PFSK-1 (cell line): ENCODE measurements at regions not wholly inside any gene's neighbourhood (a gene's known extent, or its start where the extent isn't known, plus 50 kb on each side); places are given as distances from the start of the nearest gene placed in this dataset.

ENCODE experiments used
- FOXP2 ChIP-seq: optimal IDR thresholded peaks from 2 replicates; pipeline ENCODE3; 2011; ENCODE audit warnings: borderline replicate concordance, control low read depth, inconsistent platforms; ENCODE audit not compliant: insufficient read depth; ENCODE audit errors: extremely low read length, extremely low read depth
- POLR2AphosphoS5 ChIP-seq: IDR thresholded peaks from 2 replicates; pipeline ENCODE4 v1.6.1; 2012; ENCODE audit warnings: low read depth, mild to moderate bottlenecking, control low read depth, low read length, moderate library complexity
- REST ChIP-seq, 2 experiments: IDR thresholded peaks; 2 replicates each; pipeline versions ENCODE4 v1.6.1 to v1.8.0; 2011 to 2012; ENCODE audit warnings: low read depth in 2 of 2, low read length in 2 of 2, control low read depth in 1 of 2, inconsistent platforms in 1 of 2, mild to moderate bottlenecking in 1 of 2, moderate library complexity in 1 of 2; ENCODE audit not compliant: insufficient read depth in 1 of 2
- SIN3A ChIP-seq: IDR thresholded peaks from 2 replicates; pipeline ENCODE4 v1.6.1; 2012; ENCODE audit warnings: mild to moderate bottlenecking, low read length, moderate library complexity, borderline replicate concordance; ENCODE audit not compliant: insufficient read depth
- TAF1 ChIP-seq: IDR thresholded peaks from 2 replicates; pipeline ENCODE4 v1.6.1; 2012; ENCODE audit warnings: low read length, control low read depth, borderline replicate concordance; ENCODE audit not compliant: insufficient read depth

- no peak for TF ChIP-seq POLR2AphosphoS5
- no peak for TF ChIP-seq REST (IDR thresholded peaks at IDR 0.05; ENCODE audit: insufficient read depth in 1 of 2, low read depth in 2 of 2, low read length in 2 of 2)
- TF ChIP-seq TAF1, result no peak
- no peak for TF ChIP-seq FOXP2
- TF ChIP-seq SIN3A, result no peak
Observed at GRCh38 chr1:96409087-96409486, 312.5 kb upstream of the PTBP2 start.
